Keratinocyte (primary cell): ENCODE measurements at regions not wholly inside any gene's neighbourhood (a gene's known extent, or its start where the extent isn't known, plus 50 kb on each side); places are given as distances from the start of the nearest gene placed in this dataset.

Experiments
- DNase-seq: peaks from one replicate; pipeline ENCODE4 v3.0.0-alpha.2; 2011; ENCODE audit warnings: low read depth, missing footprints, low spot score
- FAIRE-seq: peaks from 2 replicates; lab custom pipeline; 2011; peaks lifted over from hg19 to GRCh38; lab: Jason Lieb, UNC
- H2AFZ ChIP-seq: 2 replicates; pipeline ENCODE4 v1.6.0; 2012; ENCODE audit warnings: low read length, control low read depth, inconsistent platforms; ENCODE audit not compliant: control insufficient read depth
- H3K27ac ChIP-seq: 2 replicates; pipeline ENCODE4 v1.5.1; 2011; ENCODE audit warnings: low read length; ENCODE audit not compliant: control insufficient read depth, insufficient read depth
- H3K27me3 ChIP-seq: 3 replicates; pipeline ENCODE4 v1.6.0; 2011; ENCODE audit warnings: low read length; ENCODE audit not compliant: control insufficient read depth, insufficient read depth; ENCODE audit errors: extremely low read depth
- H3K36me3 ChIP-seq, 2 experiments: 2 replicates in 1 of 2; 3 replicates in 1 of 2; pipeline ENCODE4 v1.5.1; 2011; ENCODE audit warnings: low read length in 2 of 2, mild to moderate bottlenecking in 1 of 2; ENCODE audit not compliant: control insufficient read depth in 2 of 2, insufficient read depth in 2 of 2; ENCODE audit errors: extremely low read depth in 1 of 2
- H3K4me1 ChIP-seq: 3 replicates; pipeline ENCODE4 v1.5.1; 2011; ENCODE audit warnings: low read length; ENCODE audit not compliant: control insufficient read depth, insufficient read depth; ENCODE audit errors: extremely low read depth
- H3K4me2 ChIP-seq: 3 replicates; pipeline ENCODE4 v1.6.0; 2011; ENCODE audit warnings: low read depth, low read length; ENCODE audit not compliant: control insufficient read depth, insufficient read depth; ENCODE audit errors: extremely low read depth
- H3K4me3 ChIP-seq, 3 experiments: fragments of 200-600 bp in 1 of 3; sonication (generic) in 1 of 3; 2 replicates in 2 of 3; 3 replicates in 1 of 3; pipeline ENCODE4 v1.5.1; 2011 to 2016; ENCODE audit warnings: low read length in 3 of 3, mild to moderate bottlenecking in 3 of 3, control low read depth in 2 of 3, inconsistent platforms in 1 of 3, low read depth in 1 of 3, mixed read lengths in 1 of 3, mixed run types in 1 of 3, moderate library complexity in 1 of 3; ENCODE audit not compliant: control insufficient read depth in 2 of 3, insufficient read depth in 2 of 3; ENCODE audit errors: extremely low read depth in 1 of 3
- H3K79me2 ChIP-seq: 2 replicates; pipeline ENCODE4 v1.6.0; 2012; ENCODE audit warnings: low read length; ENCODE audit not compliant: control insufficient read depth, insufficient read depth
- H3K9ac ChIP-seq: 3 replicates; pipeline ENCODE4 v1.6.0; 2011; ENCODE audit warnings: low read length; ENCODE audit not compliant: control insufficient read depth, insufficient read depth; ENCODE audit errors: extremely low read depth
- H3K9me1 ChIP-seq: 3 replicates; pipeline ENCODE4 v1.6.0; 2011; ENCODE audit warnings: low read length; ENCODE audit not compliant: control insufficient read depth, insufficient read depth; ENCODE audit errors: extremely low read depth
- H3K9me3 ChIP-seq: 2 replicates; pipeline ENCODE4 v1.5.1; 2012; ENCODE audit warnings: low read depth, low read length; ENCODE audit not compliant: control insufficient read depth
- H4K20me1 ChIP-seq: 3 replicates; pipeline ENCODE4 v1.6.0; 2011; ENCODE audit warnings: low read length; ENCODE audit not compliant: control insufficient read depth, insufficient read depth; ENCODE audit errors: extremely low read depth
- EZH2 ChIP-seq: IDR thresholded peaks from one replicate; pipeline ENCODE4 v1.6.1; 2012; ENCODE audit warnings: inconsistent platforms, mild to moderate bottlenecking, low read length, moderate library complexity
- dilution Hi-C: fragments of 300-500 bp; cut with MboI; formaldehyde crosslinking; loops from one replicate; pipeline ENCODE4 v1.7.0; 2020; ENCODE audit warnings: low sequenced_read_pairs; ENCODE audit not compliant: extremely low pct_ligation_motif_present
- TF ChIP-seq, protein P1 (sequence below), 3 experiments: IDR thresholded peaks in 1 of 3; conservative IDR thresholded peaks in 1 of 3; optimal IDR thresholded peaks in 1 of 3; 2 replicates in 2 of 3; 3 replicates in 1 of 3; pipeline versions ENCODE3 to v1.5.1; 2011; ENCODE audit warnings: low read length in 3 of 3, mild to moderate bottlenecking in 3 of 3, moderate library complexity in 2 of 3, control low read depth in 1 of 3, inconsistent platforms in 1 of 3; ENCODE audit not compliant: insufficient read depth in 2 of 3; ENCODE audit errors: extremely low read depth in 1 of 3

GRCh38 chr15:81987628-81988027, 58.2 kb downstream of the MEX3B start:
- dilution Hi-C loops: no loop called here
- H3K4me3 ChIP-seq: no peak overlapping the region
- H3K27me3 ChIP-seq: no peaks in the 10 kb centered on the region
- no peaks in the 10 kb centered on the region for H3K9me1 ChIP-seq
- H3K36me3 ChIP-seq: no peaks in the 10 kb centered on the region
- no peaks in the 10 kb centered on the region for H4K20me1 ChIP-seq
- H3K27ac ChIP-seq: no peak overlapping the region
- no peak overlapping the region for H2AFZ ChIP-seq
- no peak overlapping the region for H3K4me2 ChIP-seq
- no peaks in the 10 kb centered on the region for H3K9me3 ChIP-seq
- FAIRE-seq: no peak
- TF ChIP-seq, protein P1, sequence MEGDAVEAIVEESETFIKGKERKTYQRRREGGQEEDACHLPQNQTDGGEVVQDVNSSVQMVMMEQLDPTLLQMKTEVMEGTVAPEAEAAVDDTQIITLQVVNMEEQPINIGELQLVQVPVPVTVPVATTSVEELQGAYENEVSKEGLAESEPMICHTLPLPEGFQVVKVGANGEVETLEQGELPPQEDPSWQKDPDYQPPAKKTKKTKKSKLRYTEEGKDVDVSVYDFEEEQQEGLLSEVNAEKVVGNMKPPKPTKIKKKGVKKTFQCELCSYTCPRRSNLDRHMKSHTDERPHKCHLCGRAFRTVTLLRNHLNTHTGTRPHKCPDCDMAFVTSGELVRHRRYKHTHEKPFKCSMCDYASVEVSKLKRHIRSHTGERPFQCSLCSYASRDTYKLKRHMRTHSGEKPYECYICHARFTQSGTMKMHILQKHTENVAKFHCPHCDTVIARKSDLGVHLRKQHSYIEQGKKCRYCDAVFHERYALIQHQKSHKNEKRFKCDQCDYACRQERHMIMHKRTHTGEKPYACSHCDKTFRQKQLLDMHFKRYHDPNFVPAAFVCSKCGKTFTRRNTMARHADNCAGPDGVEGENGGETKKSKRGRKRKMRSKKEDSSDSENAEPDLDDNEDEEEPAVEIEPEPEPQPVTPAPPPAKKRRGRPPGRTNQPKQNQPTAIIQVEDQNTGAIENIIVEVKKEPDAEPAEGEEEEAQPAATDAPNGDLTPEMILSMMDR (optimal IDR thresholded peaks at IDR 0.05 in 1 of 3, IDR thresholded peaks at IDR 0.05 in 1 of 3, conservative IDR thresholded peaks at IDR 0.05 in 1 of 3; ENCODE audit: extremely low read depth in 1 of 3, insufficient read depth in 2 of 3, low read length in 3 of 3): no peak
- TF ChIP-seq EZH2: no peak
- no peaks in the 10 kb centered on the region for H3K79me2 ChIP-seq
- H3K9ac ChIP-seq: no peak overlapping the region
- DNase-seq: no peak
- H3K4me1 ChIP-seq: no peaks in the 10 kb centered on the region

DNA sequence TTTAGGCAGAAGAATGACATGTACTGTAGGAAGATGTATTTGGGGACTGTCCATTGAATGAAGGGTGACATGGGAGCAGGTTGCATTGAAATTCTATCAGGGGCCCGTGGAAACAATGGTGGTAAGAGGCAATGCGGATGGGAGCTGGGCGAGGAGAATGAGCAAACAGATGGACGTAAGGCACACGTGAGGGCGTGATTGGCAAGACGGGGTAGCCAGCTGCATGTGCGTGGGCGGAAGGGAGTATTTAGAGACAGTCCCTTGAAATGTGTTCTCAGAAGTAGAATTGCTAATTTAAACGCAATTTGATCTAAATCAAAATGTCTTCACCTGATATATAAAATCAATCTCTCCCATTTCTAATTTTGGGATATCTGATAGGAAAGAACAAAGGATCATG, 62.3 kb downstream of the MEX3B start:
- no peak overlapping the region for H3K4me2 ChIP-seq
- no peak for FAIRE-seq

More for the DNA sequence above, 62.3 kb downstream of the MEX3B start:
- dilution Hi-C loops: no loop called here
- H3K4me1 ChIP-seq: no peaks in the 10 kb centered on the region
- H3K9me3 ChIP-seq: no peaks in the 10 kb centered on the region
- no peak overlapping the region for H3K9ac ChIP-seq
- H2AFZ ChIP-seq: no peak overlapping the region
- H3K9me1 ChIP-seq: no peaks in the 10 kb centered on the region
- no peak for DNase-seq
- H3K36me3 ChIP-seq: no peaks in the 10 kb centered on the region
- no peak for TF ChIP-seq EZH2
- TF ChIP-seq, protein P1 (optimal IDR thresholded peaks at IDR 0.05 in 1 of 3, IDR thresholded peaks at IDR 0.05 in 1 of 3, conservative IDR thresholded peaks at IDR 0.05 in 1 of 3; ENCODE audit: extremely low read depth in 1 of 3, insufficient read depth in 2 of 3, low read length in 3 of 3): no peak
- no peak overlapping the region for H3K4me3 ChIP-seq
- H4K20me1 ChIP-seq: no peaks in the 10 kb centered on the region
- H3K27ac ChIP-seq: no peak overlapping the region
- H3K79me2 ChIP-seq: no peaks in the 10 kb centered on the region
- H3K27me3 ChIP-seq: no peaks in the 10 kb centered on the region
